ENCODE measurements at regions not wholly inside any gene's neighbourhood (a gene's known extent, or its start where the extent isn't known, plus 50 kb on each side); places are given as distances from the start of the nearest gene placed in this dataset.

DNA sequence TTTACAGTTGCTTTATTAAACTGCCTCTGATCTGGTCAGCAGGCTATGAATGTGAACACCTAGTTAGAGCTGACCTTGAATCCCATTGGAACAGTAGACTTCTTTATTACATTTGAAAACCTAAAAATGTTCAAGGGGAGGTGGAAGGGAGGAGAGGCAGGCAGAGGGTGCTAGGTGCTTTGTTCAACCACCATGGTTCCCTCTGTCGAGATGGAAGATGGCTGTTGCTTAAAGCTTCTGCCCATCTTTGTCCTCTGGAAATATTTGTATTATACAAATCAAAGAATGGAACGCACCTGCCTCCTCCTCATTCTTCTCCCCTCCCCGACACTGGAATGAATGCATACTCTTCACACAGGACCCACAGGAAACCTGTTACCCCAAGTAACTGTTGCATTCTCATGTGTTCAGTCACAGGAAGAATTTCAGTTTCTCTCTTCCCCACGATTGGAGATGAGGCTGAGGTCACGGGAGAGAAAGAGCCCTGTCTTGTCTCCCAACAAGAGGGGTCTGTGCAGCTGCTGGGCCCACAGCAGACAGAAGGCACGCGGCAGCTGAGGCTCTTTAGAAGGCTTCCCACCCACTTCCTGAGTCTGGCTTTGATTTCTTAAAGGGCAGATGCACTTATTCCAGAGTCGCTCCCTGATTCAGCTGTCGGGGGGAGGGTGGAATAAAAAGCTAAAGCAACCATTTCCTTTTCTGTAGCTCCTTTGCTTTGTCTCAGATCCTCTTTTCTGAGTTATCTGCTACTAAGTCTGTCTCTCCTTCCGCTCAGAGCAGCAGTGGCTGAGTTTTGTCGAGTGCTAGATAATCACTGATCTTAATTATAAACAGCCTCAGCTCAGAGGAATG, 217.9 kb upstream of the BTG1 start:
- TF ChIP-seq SIN3A (IDR thresholded peaks at IDR 0.05; ENCODE audit: low read depth) (no peak), ZFX (IDR thresholded peaks at IDR 0.05) (no peak), SRF (IDR thresholded peaks at IDR 0.05; ENCODE audit: low read depth) (no peak), EGR1 (IDR thresholded peaks at IDR 0.05; ENCODE audit: low read depth) (no peak), FOSL1 (IDR thresholded peaks at IDR 0.05; ENCODE audit: low read depth) (no peak), SP1 (IDR thresholded peaks at IDR 0.05; ENCODE audit: low read depth) (no peak), YY1 (IDR thresholded peaks at IDR 0.05; ENCODE audit: extremely low read depth, insufficient replicate concordance, low read depth, low read length) (no peak)
- POLR2A ChIA-PET: no interaction called here
- Histone ChIP-seq H3K9ac (ENCODE audit: low read length) (no peak overlapping the region), H3K79me2 (ENCODE audit: insufficient read depth, low read length) (no peaks in the 10 kb centered on the region), H4K20me1 (ENCODE audit: insufficient read depth) (no peaks in the 10 kb centered on the region; the same call in 1 of the 2 replicates), H3K4me2 (ENCODE audit: low read length) (no peak overlapping the region), H3K27ac (ENCODE audit: low read depth, low read length) (no peak overlapping the region), H3K27me3 (ENCODE audit: insufficient read depth, low read length) (no peaks in the 10 kb centered on the region), H3K36me3 (ENCODE audit: control insufficient read depth in 1 of 2, insufficient read depth in 2 of 2, low read length in 2 of 2) (no peaks in the 10 kb centered on the region), H3K9me3 (ENCODE audit: control insufficient read depth in 1 of 2, insufficient read depth in 1 of 2, low read depth in 1 of 2, low read length in 2 of 2) (no peaks in the 10 kb centered on the region), H3K4me1 (ENCODE audit: control insufficient read depth in 1 of 2, insufficient read depth in 2 of 2, low read length in 2 of 2) (no peaks in the 10 kb centered on the region), H3K9me2 (ENCODE audit: insufficient read depth) (no peaks in the 10 kb centered on the region), H3K4me3 (replicated peaks in 1 of 2; ENCODE audit: low read depth in 1 of 2, low read length in 2 of 2) (no peak overlapping the region), H2AFZ (ENCODE audit: low read depth, low read length, poor library complexity, severe bottlenecking) (no peak overlapping the region)
- ATAC-seq (no peak), DNase-seq (ENCODE audit: low read depth, low spot score) (no peak)
- BruUV-seq (replicated peaks): no TSS peak
- intact Hi-C loops (cut with micrococcal nuclease): no loop called here
- RAD21 ChIA-PET (ENCODE audit: low non-redundant PET in 1 of 2, low total read pairs in 2 of 2, uncharacterized antibody in 2 of 2, unreplicated experiment in 2 of 2): no interaction called here
- CTCF ChIA-PET: no interaction called here

DNA sequence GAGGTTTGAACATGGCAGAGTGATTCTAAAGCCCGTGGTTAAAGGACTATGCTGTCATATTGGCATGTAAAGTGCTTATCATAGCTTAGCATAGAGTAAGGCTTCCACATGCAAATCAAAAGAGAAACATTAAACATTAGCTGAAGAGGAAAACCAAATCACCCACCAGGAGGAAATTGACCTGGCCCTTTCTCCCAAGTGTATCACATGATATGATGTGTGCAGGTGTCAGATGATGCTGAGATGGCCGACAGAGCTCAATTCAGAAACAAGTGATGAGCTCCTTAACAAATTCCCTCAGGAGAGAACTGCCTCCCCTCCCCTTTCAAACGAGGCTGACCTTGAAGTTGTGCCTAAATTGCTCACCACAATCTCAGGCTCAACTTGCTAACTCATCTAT, 217.1 kb upstream of the BTG1 start:
- Histone ChIP-seq H3K9me2 (ENCODE audit: insufficient read depth) (no peaks in the 10 kb centered on the region), H3K4me3 (replicated peaks in 1 of 2; ENCODE audit: low read depth in 1 of 2, low read length in 2 of 2) (no peak overlapping the region), H3K27ac (ENCODE audit: low read depth, low read length) (no peak overlapping the region), H3K79me2 (ENCODE audit: insufficient read depth, low read length) (no peaks in the 10 kb centered on the region), H3K4me2 (ENCODE audit: low read length) (no peak overlapping the region), H3K9ac (ENCODE audit: low read length) (no peak overlapping the region), H4K20me1 (ENCODE audit: insufficient read depth) (no peaks in the 10 kb centered on the region; the same call in 1 of the 2 replicates), H3K9me3 (ENCODE audit: control insufficient read depth in 1 of 2, insufficient read depth in 1 of 2, low read depth in 1 of 2, low read length in 2 of 2) (no peaks in the 10 kb centered on the region), H3K36me3 (ENCODE audit: control insufficient read depth in 1 of 2, insufficient read depth in 2 of 2, low read length in 2 of 2) (no peaks in the 10 kb centered on the region), H3K4me1 (ENCODE audit: control insufficient read depth in 1 of 2, insufficient read depth in 2 of 2, low read length in 2 of 2) (no peaks in the 10 kb centered on the region), H3K27me3 (ENCODE audit: insufficient read depth, low read length) (no peaks in the 10 kb centered on the region), H2AFZ (ENCODE audit: low read depth, low read length, poor library complexity, severe bottlenecking) (no peak overlapping the region)
- POLR2A ChIA-PET: no interaction called here
- ATAC-seq: no peak
- CTCF ChIA-PET: no interaction called here
- TF ChIP-seq SRF (IDR thresholded peaks at IDR 0.05; ENCODE audit: low read depth): no peak
- intact Hi-C loops (cut with micrococcal nuclease): no loop called here
- no peak for DNase-seq (ENCODE audit: low read depth, low spot score)
- RAD21 ChIA-PET (ENCODE audit: low non-redundant PET in 1 of 2, low total read pairs in 2 of 2, uncharacterized antibody in 2 of 2, unreplicated experiment in 2 of 2): no interaction called here
- no TSS peak for BruUV-seq (replicated peaks)

Measured in HCT116 (cell line).